SK-N-SH treated with all-trans-retinoic acid at 6 μM for 48 hours (cell line): ENCODE measurements at regions not wholly inside any gene's neighbourhood (a gene's known extent, or its start where the extent isn't known, plus 50 kb on each side); places are given as distances from the start of the nearest gene placed in this dataset.

Experiments
- ATAC-seq: fragments of 200-7000 bp; cut with Tn5 transposase; 3 replicates; pipeline ENCODE4 v1.9.1; 2020; ENCODE audit warnings: mild to moderate bottlenecking, moderate library complexity
- CREB5 ChIP-seq: fragments of 250-450 bp; sonication (Bioruptor Pico); IDR thresholded peaks from 2 replicates; pipeline ENCODE4 v1.5.1; 2020; ENCODE audit warnings: low read depth, mild to moderate bottlenecking, moderate library complexity
- CSDC2 ChIP-seq: fragments of 250-450 bp; sonication (Bioruptor Pico); IDR thresholded peaks from 2 replicates; pipeline ENCODE4 v1.5.0; 2020; ENCODE audit warnings: mild to moderate bottlenecking, moderate library complexity
- ESRRG ChIP-seq: fragments of 250-450 bp; sonication (Bioruptor Pico); IDR thresholded peaks from 2 replicates; pipeline ENCODE4 v1.6.1; 2021; ENCODE audit warnings: mild to moderate bottlenecking
- GLIS3 ChIP-seq: fragments of 250-450 bp; sonication (Bioruptor Pico); IDR thresholded peaks from 2 replicates; pipeline ENCODE4 v1.5.0; 2020; ENCODE audit warnings: mild to moderate bottlenecking, moderate library complexity
- ISL1 ChIP-seq: fragments of 250-450 bp; sonication (Bioruptor Pico); IDR thresholded peaks from 2 replicates; pipeline ENCODE4 v2.1.2; 2022; ENCODE audit warnings: mild to moderate bottlenecking, moderate library complexity
- POU6F1 ChIP-seq: fragments of 250-450 bp; sonication (Bioruptor Pico); IDR thresholded peaks from 2 replicates; pipeline ENCODE4 v1.8.0; 2021; ENCODE audit warnings: low read depth, mild to moderate bottlenecking, moderate library complexity, borderline replicate concordance
- PPARA ChIP-seq: fragments of 250-450 bp; sonication (Bioruptor Pico); IDR thresholded peaks from 2 replicates; pipeline ENCODE4 v1.5.0; 2020; ENCODE audit warnings: mild to moderate bottlenecking, borderline replicate concordance
- RARB ChIP-seq: fragments of 250-450 bp; sonication (Bioruptor Pico); IDR thresholded peaks from 2 replicates; pipeline ENCODE4 v1.8.0; 2021; ENCODE audit warnings: mild to moderate bottlenecking, moderate library complexity
- SNAI2 ChIP-seq: fragments of 250-450 bp; sonication (Bioruptor Pico); IDR thresholded peaks from 2 replicates; pipeline ENCODE4 v1.5.0; 2020; ENCODE audit warnings: mild to moderate bottlenecking, moderate library complexity
- TCF4 ChIP-seq: fragments of 250-450 bp; sonication (Bioruptor Pico); IDR thresholded peaks from 2 replicates; pipeline ENCODE4 v1.8.0; 2021; ENCODE audit warnings: mild to moderate bottlenecking, moderate library complexity, borderline replicate concordance
- TOX ChIP-seq: fragments of 250-450 bp; sonication (Bioruptor Pico); IDR thresholded peaks from 2 replicates; pipeline ENCODE4 v1.8.0; 2021; ENCODE audit warnings: mild to moderate bottlenecking, moderate library complexity, borderline replicate concordance
- TSHZ2 ChIP-seq: fragments of 250-450 bp; sonication (Bioruptor Pico); IDR thresholded peaks from 2 replicates; pipeline ENCODE4 v1.5.0; 2020; ENCODE audit warnings: mild to moderate bottlenecking, moderate library complexity
- ZFP30 ChIP-seq: fragments of 450-650 bp; formaldehyde crosslinking; IDR thresholded peaks from 2 replicates; pipeline ENCODE4 v1.5.0; 2022; ENCODE audit warnings: mild to moderate bottlenecking, moderate library complexity
- ZNF8 ChIP-seq: fragments of 450-650 bp; formaldehyde crosslinking; IDR thresholded peaks from 2 replicates; pipeline ENCODE4 v1.5.0; 2020; ENCODE audit warnings: mild to moderate bottlenecking, moderate library complexity
- TF ChIP-seq, protein P1 (sequence below): fragments of 250-450 bp; sonication (Bioruptor Pico); IDR thresholded peaks from 2 replicates; pipeline ENCODE4 v1.5.1; 2021; ENCODE audit warnings: mild to moderate bottlenecking, moderate library complexity

DNA sequence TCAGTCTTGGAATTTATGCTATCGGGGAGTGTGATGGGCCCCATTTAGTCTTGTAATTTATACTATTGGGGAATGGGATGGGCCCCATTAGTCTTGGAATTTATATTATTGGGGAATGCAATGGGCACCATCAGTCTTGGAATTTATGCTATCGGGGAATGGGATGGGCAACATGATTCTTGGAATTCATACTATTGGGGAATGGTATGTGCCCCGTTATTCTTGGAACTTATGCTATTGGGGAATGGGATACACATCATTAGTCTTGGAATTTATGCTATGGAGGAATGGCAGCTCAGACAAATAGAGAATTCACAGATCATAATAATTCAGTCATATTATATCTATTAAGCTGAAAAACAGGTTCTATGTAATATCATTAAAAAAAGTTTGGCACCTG is 300.3 kb downstream of the SMOC2 start:
- TF ChIP-seq ZNF8 (CRISPR knock-in tag) (no peak), TOX (CRISPR knock-in tag) (no peak), GLIS3 (CRISPR knock-in tag) (no peak), TCF4 (CRISPR knock-in tag) (no peak)
- ATAC-seq: no peak

DNA sequence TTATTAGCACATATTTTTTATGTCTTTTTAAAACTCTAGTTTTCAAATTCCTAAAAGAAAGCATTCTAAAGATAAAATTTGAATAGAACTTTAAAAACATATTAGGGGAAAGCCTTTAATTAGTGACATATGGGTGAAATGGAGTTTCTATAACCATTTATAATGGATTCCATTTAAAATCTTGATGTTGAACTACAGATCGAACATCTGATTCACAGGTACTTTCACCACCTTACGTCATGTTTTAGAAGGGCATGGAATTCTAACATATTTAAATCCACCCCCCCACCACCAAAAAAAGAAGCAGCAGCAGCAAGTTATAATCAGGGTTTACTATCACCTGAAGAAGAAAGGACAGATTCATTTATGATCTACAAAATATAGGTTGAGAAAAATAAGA is 298.4 kb downstream of the SMOC2 start:
- TF ChIP-seq TSHZ2 (CRISPR knock-in tag) (no peak), POU6F1 (CRISPR knock-in tag) (no peak), SNAI2 (CRISPR knock-in tag) (no peak), CREB5 (CRISPR knock-in tag) (no peak), ZFP30 (CRISPR knock-in tag) (no peak)
- TF ChIP-seq, protein P1, sequence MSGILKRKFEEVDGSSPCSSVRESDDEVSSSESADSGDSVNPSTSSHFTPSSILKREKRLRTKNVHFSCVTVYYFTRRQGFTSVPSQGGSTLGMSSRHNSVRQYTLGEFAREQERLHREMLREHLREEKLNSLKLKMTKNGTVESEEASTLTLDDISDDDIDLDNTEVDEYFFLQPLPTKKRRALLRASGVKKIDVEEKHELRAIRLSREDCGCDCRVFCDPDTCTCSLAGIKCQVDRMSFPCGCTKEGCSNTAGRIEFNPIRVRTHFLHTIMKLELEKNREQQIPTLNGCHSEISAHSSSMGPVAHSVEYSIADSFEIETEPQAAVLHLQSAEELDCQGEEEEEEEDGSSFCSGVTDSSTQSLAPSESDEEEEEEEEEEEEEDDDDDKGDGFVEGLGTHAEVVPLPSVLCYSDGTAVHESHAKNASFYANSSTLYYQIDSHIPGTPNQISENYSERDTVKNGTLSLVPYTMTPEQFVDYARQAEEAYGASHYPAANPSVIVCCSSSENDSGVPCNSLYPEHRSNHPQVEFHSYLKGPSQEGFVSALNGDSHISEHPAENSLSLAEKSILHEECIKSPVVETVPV (CRISPR knock-in tag): no peak
- no peak for ATAC-seq

DNA sequence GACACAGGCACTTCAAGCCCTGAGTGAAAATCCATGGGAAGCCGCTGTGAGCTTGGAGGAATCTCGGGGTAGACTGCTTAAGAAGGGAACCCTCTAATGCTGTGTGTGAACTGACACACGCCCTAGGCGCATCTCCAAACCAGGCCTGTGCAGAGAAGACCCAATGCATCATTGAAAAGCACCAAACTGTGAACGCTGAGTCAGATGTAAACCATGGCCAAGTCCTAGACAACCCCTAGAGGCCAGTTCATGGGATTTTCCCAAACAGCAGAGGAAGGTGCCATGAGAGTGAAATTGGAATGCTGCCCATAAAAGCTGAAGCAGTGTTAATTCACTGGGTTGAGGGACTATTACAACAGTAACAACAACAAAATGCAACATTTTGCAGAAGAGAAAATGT is 296.5 kb downstream of the SMOC2 start:
- TF ChIP-seq RARB (CRISPR knock-in tag) (no peak), GLIS3 (CRISPR knock-in tag) (no peak), CREB5 (CRISPR knock-in tag) (no peak), CSDC2 (CRISPR knock-in tag) (no peak), ISL1 (CRISPR knock-in tag) (no peak), TOX (CRISPR knock-in tag) (no peak), PPARA (CRISPR knock-in tag) (no peak), ZNF8 (CRISPR knock-in tag) (no peak), TCF4 (CRISPR knock-in tag) (no peak), SNAI2 (CRISPR knock-in tag) (no peak), TSHZ2 (CRISPR knock-in tag) (no peak), ZFP30 (CRISPR knock-in tag) (no peak), ESRRG (no peak)
- TF ChIP-seq, protein P1 (CRISPR knock-in tag): no peak
- no peak for ATAC-seq
